GM12878 (cell line): ENCODE measurements at regions not wholly inside any gene's neighbourhood (a gene's known extent, or its start where the extent isn't known, plus 50 kb on each side); places are given as distances from the start of the nearest gene placed in this dataset.

Experiments used
- EGR1 ChIP-seq, 2 experiments: IDR thresholded peaks; 1 replicate in 1 of 2; 2 replicates in 1 of 2; pipeline ENCODE4 v1.6.1; 2011 to 2012; ENCODE audit warnings: low read depth in 2 of 2, low read length in 2 of 2, borderline replicate concordance in 1 of 2, mild to moderate bottlenecking in 1 of 2, moderate library complexity in 1 of 2
- SREBF1 ChIP-seq: IDR thresholded peaks from 2 replicates; pipeline ENCODE4 v1.6.1; 2012; ENCODE audit warnings: mild to moderate bottlenecking, low read length
- STAT1 ChIP-seq: fragments of 450-650 bp; conservative IDR thresholded peaks from 2 replicates; pipeline ENCODE4 v1.6.1; 2014; ENCODE audit warnings: antibody characterized with exemption, mild to moderate bottlenecking
- ZBTB11 ChIP-seq: fragments of 450-650 bp; formaldehyde crosslinking; IDR thresholded peaks from 2 replicates; pipeline ENCODE4 v1.5.0; 2022; ENCODE audit warnings: mild to moderate bottlenecking, missing genetic modification characterization
- TF ChIP-seq, protein P1 (sequence below): fragments of 450-650 bp; IDR thresholded peaks from 2 replicates; pipeline ENCODE4 v1.6.1; 2016; ENCODE audit warnings: mild to moderate bottlenecking
- TF ChIP-seq, protein P2 (sequence below): fragments of 450-650 bp; IDR thresholded peaks from 2 replicates; pipeline ENCODE4 v1.6.1; 2018; ENCODE audit warnings: borderline replicate concordance, mild to moderate bottlenecking; ENCODE audit not compliant: partially characterized antibody

GRCh38 chr9:86720639-86721225, 226.6 kb downstream of the GAS1 start (continued):
- TF ChIP-seq SREBF1 (no peak), EGR1 (IDR thresholded peaks at IDR 0.05; ENCODE audit: borderline replicate concordance in 1 of 2, low read depth in 2 of 2, low read length in 2 of 2) (no peak), STAT1 (no peak), ZBTB11 (CRISPR knock-in tag) (no peak)
- TF ChIP-seq, protein P1, sequence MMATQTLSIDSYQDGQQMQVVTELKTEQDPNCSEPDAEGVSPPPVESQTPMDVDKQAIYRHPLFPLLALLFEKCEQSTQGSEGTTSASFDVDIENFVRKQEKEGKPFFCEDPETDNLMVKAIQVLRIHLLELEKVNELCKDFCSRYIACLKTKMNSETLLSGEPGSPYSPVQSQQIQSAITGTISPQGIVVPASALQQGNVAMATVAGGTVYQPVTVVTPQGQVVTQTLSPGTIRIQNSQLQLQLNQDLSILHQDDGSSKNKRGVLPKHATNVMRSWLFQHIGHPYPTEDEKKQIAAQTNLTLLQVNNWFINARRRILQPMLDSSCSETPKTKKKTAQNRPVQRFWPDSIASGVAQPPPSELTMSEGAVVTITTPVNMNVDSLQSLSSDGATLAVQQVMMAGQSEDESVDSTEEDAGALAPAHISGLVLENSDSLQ: no peak
- TF ChIP-seq, protein P2, sequence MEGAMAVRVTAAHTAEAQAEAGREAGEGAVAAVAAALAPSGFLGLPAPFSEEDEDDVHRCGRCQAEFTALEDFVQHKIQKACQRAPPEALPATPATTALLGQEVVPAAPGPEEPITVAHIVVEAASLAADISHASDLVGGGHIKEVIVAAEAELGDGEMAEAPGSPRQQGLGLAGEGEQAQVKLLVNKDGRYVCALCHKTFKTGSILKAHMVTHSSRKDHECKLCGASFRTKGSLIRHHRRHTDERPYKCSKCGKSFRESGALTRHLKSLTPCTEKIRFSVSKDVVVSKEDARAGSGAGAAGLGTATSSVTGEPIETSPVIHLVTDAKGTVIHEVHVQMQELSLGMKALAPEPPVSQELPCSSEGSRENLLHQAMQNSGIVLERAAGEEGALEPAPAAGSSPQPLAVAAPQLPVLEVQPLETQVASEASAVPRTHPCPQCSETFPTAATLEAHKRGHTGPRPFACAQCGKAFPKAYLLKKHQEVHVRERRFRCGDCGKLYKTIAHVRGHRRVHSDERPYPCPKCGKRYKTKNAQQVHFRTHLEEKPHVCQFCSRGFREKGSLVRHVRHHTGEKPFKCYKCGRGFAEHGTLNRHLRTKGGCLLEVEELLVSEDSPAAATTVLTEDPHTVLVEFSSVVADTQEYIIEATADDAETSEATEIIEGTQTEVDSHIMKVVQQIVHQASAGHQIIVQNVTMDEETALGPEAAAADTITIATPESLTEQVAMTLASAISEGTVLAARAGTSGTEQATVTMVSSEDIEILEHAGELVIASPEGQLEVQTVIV: no peak
